ENCODE measurements at regions not wholly inside any gene's neighbourhood (a gene's known extent, or its start where the extent isn't known, plus 50 kb on each side); places are given as distances from the start of the nearest gene placed in this dataset.
"Not testable (repeated sequence)": the region's sequence is repeated elsewhere in the genome, so short reads cannot be mapped to it uniquely, and the experiment has no call there.

DNA sequence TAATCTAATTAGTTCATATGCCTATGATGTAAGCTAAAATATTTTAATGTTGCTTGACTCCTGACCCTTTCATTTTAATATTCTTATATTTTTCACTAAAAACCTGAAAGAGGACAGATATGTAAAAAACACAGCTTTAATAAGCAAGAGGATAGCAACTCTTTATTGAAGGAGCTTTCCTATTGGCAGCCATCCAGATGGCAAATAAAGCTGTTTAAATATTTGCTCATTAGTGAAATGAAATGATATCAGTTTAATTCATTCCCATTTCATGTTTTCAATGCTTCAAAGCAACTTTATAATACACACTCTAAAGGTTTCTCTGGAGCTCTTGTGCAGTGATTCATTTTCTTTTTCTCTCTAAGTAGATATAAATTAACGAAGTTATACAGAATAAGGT lies 473.4 kb downstream of the PCDH7 start:
- in situ Hi-C loops (cut with MboI; ENCODE audit: low pct_unique_long_range_greater_than_20kb, low sequenced_read_pairs): no loop called here
- DNase-seq: no peak

GRCh38 chr4:31194823-31195222 lies 474.7 kb downstream of the PCDH7 start:
- DNase-seq: no peak
- in situ Hi-C loops (cut with MboI; ENCODE audit: low pct_unique_long_range_greater_than_20kb, low sequenced_read_pairs): no loop called here

- no peak for DNase-seq
- in situ Hi-C loops (cut with MboI; ENCODE audit: low pct_unique_long_range_greater_than_20kb, low sequenced_read_pairs): no loop called here
Observed at GRCh38 chr4:31199644-31200043, 479.5 kb downstream of the PCDH7 start.

GRCh38 chr4:31202054-31202453 lies 481.9 kb downstream of the PCDH7 start:
- in situ Hi-C loops (cut with MboI; ENCODE audit: low pct_unique_long_range_greater_than_20kb, low sequenced_read_pairs); DNase-seq: not testable (repeated sequence)

GRCh38 chr4:31204874-31205273 lies 484.7 kb downstream of the PCDH7 start:
- in situ Hi-C loops (cut with MboI; ENCODE audit: low pct_unique_long_range_greater_than_20kb, low sequenced_read_pairs): no loop called here
- DNase-seq: no peak

DNA sequence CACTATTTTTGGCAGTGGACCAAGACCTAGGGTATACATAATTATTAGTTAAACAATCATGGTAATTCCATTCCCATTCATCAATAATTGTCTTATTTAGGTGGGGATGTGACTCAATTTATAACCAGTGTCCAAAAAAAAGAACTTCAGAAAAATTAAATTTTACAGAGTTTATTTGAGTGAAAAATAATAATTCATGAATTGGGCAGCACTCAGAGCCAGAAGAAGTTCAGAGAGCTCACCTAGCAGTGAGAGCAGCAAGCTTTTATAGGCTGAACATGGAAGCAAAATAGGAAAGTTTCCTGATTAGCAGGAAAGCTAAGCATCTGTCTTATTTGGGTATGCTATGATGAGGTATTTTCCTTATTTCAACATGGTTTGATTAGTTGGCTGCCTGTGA lies 500.8 kb downstream of the PCDH7 start:
- no peak for DNase-seq
- in situ Hi-C loops (cut with MboI; ENCODE audit: low pct_unique_long_range_greater_than_20kb, low sequenced_read_pairs): no loop called here

- no peak for DNase-seq
- in situ Hi-C loops (cut with MboI; ENCODE audit: low pct_unique_long_range_greater_than_20kb, low sequenced_read_pairs): no loop called here
Observed at GRCh38 chr4:31228068-31228467, 507.9 kb downstream of the PCDH7 start.

DNA sequence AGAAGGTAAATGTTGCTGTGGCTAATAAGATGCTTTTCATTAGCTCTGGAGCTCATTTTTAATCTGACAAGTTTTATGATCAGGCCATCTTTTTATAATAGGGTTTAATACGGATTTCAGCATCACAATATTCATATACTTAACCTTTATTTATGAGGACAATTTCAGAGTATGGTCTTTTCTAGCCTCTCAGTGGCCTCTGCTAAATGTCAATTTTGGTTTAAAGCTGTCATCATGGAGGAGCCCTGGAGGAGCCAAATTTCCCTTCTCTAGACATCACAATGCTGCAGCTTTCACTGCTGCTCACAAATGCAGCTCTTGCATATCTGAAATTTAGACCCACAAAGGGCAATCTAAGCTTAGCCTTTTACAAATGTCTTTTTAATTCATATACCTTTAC lies 510.4 kb downstream of the PCDH7 start:
- in situ Hi-C loops (cut with MboI; ENCODE audit: low pct_unique_long_range_greater_than_20kb, low sequenced_read_pairs): no loop called here

GRCh38 chr4:31234494-31234893 lies 514.3 kb downstream of the PCDH7 start:
- in situ Hi-C loops (cut with MboI; ENCODE audit: low pct_unique_long_range_greater_than_20kb, low sequenced_read_pairs): no loop called here
- DNase-seq: peak; percentile 46

More for the DNA sequence above, 510.4 kb downstream of the PCDH7 start:
- DNase-seq: no peak

- in situ Hi-C loops (cut with MboI; ENCODE audit: low pct_unique_long_range_greater_than_20kb, low sequenced_read_pairs): no loop called here
- DNase-seq: no peak
Observed at GRCh38 chr4:31234901-31235300, 514.7 kb downstream of the PCDH7 start.

DNA sequence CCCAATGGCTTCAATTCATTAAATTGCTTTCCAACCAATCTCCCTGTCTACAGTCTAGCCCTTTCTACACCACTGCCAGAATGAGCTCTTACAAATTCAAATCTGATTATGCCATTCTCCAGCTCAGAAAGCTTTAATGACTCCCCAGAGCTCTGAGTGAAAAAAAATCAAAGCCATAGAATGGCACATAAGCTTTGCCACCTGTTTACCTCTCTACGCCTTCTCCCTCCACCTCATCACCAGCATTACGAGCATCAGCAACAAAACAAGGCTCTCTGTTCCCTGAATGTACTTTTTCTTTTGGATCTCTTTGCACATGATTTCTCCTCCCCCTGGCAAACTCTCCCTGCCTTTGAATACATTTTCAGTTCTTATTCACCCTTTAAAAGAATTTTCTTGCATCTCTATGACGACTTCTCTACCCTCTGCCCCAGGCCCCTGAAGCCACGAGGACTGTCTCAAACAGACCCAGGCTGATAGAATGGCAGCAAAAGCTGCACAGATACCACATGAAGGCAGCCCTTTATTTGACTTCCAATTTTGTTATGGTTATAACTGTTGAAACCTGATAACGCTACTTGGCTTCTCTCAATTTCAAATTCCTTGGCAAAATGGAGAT lies 516.0 kb downstream of the PCDH7 start:
- in situ Hi-C loops (cut with MboI; ENCODE audit: low pct_unique_long_range_greater_than_20kb, low sequenced_read_pairs): no loop called here
- no peak for DNase-seq

GRCh38 chr4:31236639-31237173 lies 516.5 kb downstream of the PCDH7 start:
- no peak for DNase-seq
- in situ Hi-C loops (cut with MboI; ENCODE audit: low pct_unique_long_range_greater_than_20kb, low sequenced_read_pairs): no loop called here

DNA sequence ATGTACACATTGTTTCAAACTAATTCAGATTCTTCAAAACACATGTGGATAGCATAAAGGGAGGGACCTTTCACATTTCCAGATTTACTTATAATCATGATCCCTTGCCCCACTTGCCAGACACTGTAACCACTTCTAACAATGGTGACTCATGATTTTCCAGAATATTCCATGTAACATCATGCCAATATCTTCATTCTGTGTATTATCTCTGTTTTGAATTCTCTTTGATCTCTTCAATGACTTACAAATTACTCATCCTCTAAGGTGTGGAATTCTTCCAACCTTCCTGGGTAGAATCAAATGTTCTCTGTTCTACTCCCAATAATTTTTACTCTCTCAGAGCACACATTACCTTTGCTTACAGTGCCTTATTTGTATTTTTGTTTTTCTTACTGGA lies 517.1 kb downstream of the PCDH7 start:
- DNase-seq: no peak
- in situ Hi-C loops (cut with MboI; ENCODE audit: low pct_unique_long_range_greater_than_20kb, low sequenced_read_pairs): no loop called here

DNA sequence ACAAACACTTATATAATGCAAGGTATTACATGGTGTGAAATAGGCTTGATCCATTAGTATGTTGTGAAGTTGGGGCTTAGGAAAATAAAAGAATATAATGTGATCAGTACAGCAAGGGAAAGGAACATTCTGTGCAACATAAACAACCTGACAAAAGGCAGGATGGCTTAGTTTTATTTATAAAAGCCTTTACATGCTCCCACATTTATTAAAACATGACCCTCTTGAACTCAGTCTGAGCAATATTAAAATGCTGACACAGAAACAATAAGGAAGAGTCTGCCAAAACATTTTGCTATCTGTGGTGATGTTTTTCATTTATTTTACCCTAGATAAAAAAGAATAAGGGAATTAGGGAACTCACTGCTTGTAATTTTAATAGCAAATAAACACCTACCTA lies 519.7 kb downstream of the PCDH7 start:
- in situ Hi-C loops (cut with MboI; ENCODE audit: low pct_unique_long_range_greater_than_20kb, low sequenced_read_pairs): no loop called here
- DNase-seq: no peak

DNA sequence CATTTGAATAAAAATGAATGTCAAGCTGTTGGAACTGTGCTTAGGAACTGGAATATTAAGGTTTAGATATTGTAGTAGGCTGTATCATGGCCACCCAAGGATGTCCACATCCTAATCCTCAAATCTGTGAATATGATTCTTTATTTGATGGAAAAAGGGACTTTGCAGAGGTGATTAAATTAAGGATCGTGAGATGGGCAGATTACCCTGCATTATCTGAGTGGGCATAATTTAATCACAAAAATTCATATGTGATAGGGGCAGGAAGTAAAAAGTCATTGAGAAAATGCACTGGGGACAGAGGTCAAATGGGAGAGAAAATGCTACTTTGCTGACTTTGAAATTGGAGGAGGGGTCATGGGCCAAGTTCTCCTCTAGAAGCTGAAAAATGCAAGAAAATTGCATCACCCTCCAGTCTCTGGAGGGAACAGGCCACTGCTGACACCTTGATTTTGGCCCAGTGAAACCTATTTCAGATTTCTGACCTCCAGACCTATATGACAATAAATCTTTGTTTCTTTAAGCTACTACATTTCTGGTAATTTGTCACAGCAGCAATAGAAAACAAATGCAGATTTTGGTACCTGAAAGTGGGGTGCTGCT lies 521.4 kb downstream of the PCDH7 start:
- DNase-seq: no peak
- in situ Hi-C loops (cut with MboI; ENCODE audit: low pct_unique_long_range_greater_than_20kb, low sequenced_read_pairs): no loop called here

GRCh38 chr4:31246856-31247255 lies 526.7 kb downstream of the PCDH7 start:
- no peak for DNase-seq
- in situ Hi-C loops (cut with MboI; ENCODE audit: low pct_unique_long_range_greater_than_20kb, low sequenced_read_pairs): no loop called here

GRCh38 chr4:31259119-31259518 lies 539.0 kb downstream of the PCDH7 start:
- in situ Hi-C loops (cut with MboI; ENCODE audit: low pct_unique_long_range_greater_than_20kb, low sequenced_read_pairs): no loop called here

GRCh38 chr4:31261632-31262031 lies 541.5 kb downstream of the PCDH7 start:
- in situ Hi-C loops (cut with MboI; ENCODE audit: low pct_unique_long_range_greater_than_20kb, low sequenced_read_pairs): no loop called here
- DNase-seq: no peak

More at GRCh38 chr4:31259119-31259518, 539.0 kb downstream of the PCDH7 start:
- DNase-seq: no peak

DNA sequence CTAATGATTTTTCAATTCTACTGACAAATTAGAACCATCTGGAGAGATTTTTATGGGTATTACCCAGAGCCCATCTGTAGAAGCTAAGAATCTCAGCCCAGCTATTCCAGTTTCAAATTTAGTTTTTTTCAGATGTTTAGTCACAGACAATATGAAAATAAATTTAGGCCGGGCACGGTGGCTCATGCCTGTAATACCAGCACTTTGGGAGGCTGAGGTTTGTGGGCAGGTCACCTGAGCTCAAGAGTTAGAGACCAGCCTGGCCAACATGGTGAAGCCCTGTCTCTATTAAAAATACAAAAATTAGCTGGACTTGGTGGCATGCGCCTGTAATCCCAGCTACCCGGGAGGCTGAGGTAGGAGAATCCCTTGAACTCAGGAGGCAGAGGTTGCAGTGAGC lies 545.9 kb downstream of the PCDH7 start:
- in situ Hi-C loops (cut with MboI; ENCODE audit: low pct_unique_long_range_greater_than_20kb, low sequenced_read_pairs); DNase-seq: not testable (repeated sequence)

- in situ Hi-C loops (cut with MboI; ENCODE audit: low pct_unique_long_range_greater_than_20kb, low sequenced_read_pairs): no loop called here
- no peak for DNase-seq
Observed at GRCh38 chr4:31272331-31273061, 552.3 kb downstream of the PCDH7 start.
